ENCODE measurements at regions not wholly inside any gene's neighbourhood (a gene's known extent, or its start where the extent isn't known, plus 50 kb on each side); places are given as distances from the start of the nearest gene placed in this dataset.

GRCh38 chr5:17763301-17763700 lies 129.0 kb downstream of the TAF11L14 start:
- no peak for DNase-seq

- no peak for DNase-seq
Observed at GRCh38 chr5:17766031-17766430, 131.8 kb downstream of the TAF11L14 start.

GRCh38 chr5:17769277-17769676 lies 135.0 kb downstream of the TAF11L14 start:
- peak; percentile 62 for DNase-seq

- DNase-seq: no peak
Observed at GRCh38 chr5:17772232-17772631, 138.0 kb downstream of the TAF11L14 start.

GRCh38 chr5:17785774-17786173 lies 151.5 kb downstream of the TAF11L14 start:
- DNase-seq: no peak

GRCh38 chr5:17788351-17788750 lies 154.1 kb downstream of the TAF11L14 start:
- DNase-seq: no peak

DNA sequence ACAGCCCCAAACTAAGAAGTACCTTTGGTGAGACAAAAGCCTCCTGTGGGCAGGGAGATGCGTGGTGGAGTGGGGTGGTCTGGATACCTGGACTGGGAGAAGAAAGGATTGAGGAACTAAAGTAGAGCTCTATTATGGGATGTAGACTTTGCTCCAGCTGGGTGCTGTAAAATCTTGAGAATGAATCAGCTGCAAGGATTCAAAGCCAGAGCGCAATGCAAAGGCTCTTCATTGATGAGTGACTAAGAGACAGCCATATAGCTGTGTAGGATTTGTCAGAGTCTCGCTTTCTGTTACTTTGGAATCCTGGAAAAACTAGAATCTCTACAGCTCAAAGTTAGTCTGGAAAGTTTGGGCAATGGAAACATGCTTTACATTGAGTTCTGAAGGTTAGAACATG lies 159.9 kb downstream of the TAF11L14 start:
- DNase-seq: no peak

GRCh38 chr5:17794815-17795214 lies 160.6 kb downstream of the TAF11L14 start:
- DNase-seq: no peak

DNA sequence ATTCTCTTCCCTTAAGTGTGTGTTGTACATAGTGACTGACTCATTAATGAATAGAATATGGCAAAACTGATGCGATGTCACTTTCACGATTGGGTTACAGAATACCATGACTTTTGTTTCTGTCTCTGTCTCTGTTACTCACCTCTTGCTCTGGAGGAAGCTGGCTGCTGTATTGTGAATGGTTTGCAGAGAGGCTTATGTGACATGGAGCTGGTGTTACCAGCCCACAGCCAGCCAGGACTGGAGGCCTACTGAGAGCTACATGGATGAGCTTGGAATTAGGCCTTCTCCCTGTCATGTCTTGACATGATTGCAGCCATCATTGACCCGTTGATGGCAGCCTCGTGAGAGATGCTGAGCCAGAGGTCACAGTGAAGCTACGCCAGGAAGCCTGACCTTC lies 161.9 kb downstream of the TAF11L14 start:
- DNase-seq: no peak

- DNase-seq: no peak
Observed at GRCh38 chr5:17796757-17797396, 162.6 kb downstream of the TAF11L14 start.

- no peak for DNase-seq
Observed at GRCh38 chr5:17799521-17799920, 165.3 kb downstream of the TAF11L14 start.

DNA sequence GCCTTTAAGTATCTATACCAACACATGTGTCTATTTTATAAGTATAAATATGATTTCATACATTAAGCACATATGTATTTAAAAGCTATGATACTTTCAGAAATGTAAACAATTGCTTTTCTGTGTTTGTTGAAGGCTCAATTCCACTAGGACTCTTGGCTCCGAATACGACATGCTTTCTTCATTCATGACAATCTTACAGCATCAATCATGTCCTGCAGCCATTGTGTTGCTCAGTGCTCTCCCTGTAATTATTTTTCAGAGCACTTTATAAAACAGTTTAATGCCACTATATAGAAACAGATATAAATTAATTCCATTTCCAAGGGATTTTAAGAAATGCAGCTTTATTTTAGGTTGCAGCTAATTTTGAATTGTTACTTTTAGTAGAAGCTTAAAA lies 167.3 kb downstream of the TAF11L14 start:
- no peak for DNase-seq

DNA sequence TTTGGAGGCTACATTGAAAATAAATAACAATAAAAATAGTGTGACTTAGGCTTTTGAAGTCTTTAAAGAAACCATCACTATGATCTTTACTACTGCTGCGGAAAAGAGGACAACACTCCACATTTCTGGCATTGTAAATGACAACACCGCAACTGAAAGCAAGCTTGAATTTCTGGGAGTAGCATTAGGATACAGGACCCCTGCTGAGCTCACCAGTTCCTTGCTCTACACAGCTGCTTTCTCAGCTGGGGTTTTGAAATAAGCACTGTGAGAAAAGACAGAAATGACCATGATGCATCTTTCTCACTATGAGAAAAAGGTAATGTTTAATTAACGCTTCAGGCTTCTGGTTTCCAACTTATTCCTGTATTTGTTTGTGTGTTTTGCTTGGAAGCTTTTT lies 168.0 kb downstream of the TAF11L14 start:
- DNase-seq: no peak

DNA sequence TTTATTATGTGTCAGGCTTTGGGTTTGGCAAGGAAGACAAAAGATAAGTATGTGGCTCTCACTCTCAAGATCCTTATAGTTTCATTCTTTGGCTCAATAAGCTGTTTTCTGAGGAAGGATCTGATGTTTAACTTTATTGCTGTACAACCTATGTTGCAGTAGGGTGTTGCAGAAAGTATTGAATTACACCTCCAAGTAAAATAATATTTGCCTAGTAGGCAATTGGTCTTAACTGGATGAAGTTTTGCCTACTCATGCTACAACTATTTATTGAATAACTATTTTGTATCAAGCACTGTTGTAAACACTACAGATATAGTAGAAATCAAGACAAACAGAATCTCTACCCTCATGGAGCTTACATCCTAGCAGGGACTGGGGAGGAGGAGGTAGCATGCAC lies 169.7 kb downstream of the TAF11L14 start:
- DNase-seq: no peak

DNA sequence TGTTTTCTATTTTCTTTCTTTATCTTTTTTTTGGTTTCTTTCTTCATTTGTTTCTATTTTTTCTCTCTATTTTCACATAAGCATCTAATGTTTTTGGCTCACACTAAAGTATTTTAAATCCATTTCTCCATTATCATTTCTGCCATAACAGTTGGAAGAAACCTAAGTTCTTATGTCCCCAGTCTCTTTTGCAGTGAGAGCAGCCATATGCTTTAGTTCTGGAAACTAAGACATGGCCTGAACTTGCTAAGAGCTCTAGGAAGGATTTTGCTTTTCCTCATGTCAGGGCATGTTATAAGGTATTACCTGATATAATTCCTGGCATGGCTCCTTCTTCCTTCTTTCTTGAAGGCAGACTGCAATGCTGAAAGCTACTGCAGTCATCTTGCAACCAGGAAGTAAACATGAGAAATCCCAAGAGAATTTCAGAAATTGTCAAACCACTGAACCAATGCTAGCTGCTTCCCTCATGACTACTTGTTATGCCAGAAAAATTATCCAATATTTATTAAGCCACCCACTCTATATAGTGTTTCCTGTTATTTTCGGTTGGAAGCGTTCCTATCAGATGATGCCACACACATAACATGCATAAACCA lies 171.1 kb downstream of the TAF11L14 start:
- no peak for DNase-seq

GRCh38 chr5:17806818-17807468 lies 172.7 kb downstream of the TAF11L14 start:
- DNase-seq: no peak

DNA sequence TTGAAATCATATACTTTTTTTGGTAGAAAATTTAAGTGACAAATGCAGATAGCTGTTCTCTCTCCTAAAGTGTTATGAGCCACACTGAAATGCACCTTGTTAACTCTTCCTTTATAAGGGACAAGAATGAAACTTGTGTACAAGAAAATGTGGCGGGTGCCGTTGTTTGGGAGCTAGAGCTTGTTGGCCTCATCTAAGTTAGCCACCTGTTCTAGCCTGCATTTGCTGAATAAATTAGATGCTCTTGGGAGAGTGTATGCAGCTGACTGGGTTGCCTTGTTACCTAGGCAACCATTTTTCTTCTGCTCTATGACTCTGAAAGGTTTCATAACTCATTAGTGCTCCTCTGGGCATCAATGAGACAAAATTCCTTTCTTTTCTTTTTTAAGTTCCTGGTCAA lies 174.3 kb downstream of the TAF11L14 start:
- no peak for DNase-seq

DNA sequence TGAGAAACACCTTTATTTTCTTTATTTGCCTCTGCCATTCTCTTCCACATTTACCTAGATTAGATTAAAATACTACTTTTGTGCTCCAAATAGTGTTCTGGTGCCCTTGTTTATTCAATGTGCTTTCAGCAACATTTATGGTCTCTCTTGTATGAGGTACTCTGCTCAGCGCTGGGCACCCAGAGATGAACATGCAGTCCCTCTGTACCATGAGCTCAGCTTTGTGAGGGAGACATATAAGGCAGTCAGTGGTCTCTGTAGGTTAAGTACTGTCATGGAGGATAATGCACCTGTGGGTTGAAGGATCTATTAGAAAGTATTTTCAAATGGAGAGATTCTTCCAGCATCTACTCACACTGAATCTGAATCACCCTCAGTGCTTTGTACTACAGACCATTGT lies 176.5 kb downstream of the TAF11L14 start:
- DNase-seq: no peak

GRCh38 chr5:17813214-17813613 lies 179.0 kb downstream of the TAF11L14 start:
- no peak for DNase-seq

DNA sequence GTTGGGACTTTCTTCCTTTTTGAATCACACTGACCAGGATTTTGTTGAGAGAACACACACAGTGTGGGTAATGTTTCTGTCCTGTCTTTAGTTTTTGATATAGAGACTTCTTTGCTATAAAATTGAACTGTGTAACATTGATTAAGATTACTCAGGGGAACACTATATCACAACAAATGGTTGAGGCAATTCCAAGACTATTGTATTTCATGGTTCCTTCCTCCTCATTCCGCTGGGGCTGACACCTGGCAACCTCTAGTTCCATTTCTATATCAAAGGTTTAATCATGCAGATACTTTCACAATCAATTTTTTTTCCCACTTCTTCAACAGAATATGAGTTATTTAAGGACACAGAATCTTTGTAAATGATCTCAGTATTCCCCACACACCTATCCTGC lies 182.2 kb downstream of the TAF11L14 start:
- no peak for DNase-seq

GRCh38 chr5:17816944-17817343 lies 182.7 kb downstream of the TAF11L14 start:
- no peak for DNase-seq

DNA sequence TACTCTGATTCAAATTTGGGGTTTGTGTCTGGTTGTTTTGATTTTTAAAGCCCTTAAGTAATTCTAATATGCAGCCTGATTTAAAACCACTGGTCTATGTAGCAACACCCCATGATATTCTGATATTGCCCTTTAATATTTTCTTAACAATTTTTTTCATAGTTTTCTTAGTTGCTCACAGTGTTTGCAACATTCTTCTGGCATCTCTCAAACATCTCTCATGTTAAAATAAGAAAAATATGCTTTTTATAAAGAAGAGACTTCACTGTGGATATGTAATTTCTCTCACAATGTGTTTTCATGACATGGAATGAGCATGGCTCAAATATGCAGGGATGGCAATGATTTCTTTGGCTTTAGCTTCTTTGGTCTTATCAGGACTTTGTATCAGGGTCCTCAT lies 183.7 kb downstream of the TAF11L14 start:
- DNase-seq: no peak

DNA sequence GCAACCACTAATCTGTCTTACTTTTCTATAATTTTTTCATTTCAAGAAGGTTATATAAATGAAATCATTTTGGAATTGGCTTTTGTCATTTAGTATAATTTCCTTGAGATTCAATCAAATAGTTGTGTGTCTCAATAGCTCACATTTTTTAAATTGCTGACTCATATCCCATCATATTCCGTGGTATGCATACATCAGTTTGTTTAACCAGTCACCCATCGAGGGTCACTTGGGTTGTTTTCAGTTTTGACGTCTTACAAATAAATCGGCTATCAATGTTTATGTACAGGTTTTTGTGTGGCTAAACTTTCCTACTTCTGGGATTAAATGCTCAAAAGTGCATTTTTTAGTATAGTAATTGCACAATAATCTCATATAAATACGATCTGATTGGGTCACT lies 185.5 kb downstream of the TAF11L14 start:
- DNase-seq: no peak

DNA sequence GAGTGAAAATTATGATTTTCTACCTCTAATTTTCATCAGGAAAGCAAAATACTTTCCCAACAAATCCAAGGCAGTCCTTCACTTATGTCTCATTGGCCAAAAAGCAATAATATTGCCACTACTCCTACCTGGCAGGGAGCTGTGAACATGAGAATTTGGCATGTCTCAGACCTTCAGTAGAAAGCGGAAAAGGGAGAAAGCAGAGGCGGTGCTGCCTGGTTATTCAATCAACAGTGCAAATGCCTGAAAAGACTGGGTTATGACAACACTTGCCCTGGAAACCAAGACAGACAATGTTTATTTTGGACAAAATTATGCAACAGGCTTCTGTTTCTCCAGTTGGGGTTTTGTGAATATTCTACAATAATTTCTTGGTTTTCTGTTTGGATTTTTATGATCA lies 194.4 kb downstream of the TAF11L14 start:
- no peak for DNase-seq

DNA sequence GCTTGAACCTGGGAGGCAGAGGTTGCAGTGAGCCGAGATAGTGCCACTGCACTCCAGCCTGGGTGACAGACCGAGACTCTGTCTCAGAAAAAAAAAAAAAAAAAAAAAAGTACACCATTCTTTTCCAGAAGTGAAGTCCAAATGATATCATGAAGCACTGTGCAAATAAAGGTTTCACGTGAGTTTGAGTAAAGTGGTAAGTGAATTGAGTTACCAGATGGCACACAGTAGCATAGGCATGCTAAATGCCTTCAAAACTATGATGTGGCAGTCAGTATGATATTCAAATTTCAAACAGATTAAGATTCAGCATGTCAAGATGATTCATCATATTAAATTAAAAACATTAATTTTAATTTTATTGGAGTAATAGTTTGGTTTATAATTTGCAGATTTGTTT lies 195.2 kb downstream of the TAF11L14 start:
- DNase-seq: no peak

Measured in NCI-H1436 treated with DMSO at 0.1 percent for 48 hours (cell line).